GM18498 (cell line): ENCODE measurements at regions not wholly inside any gene's neighbourhood (a gene's known extent, or its start where the extent isn't known, plus 50 kb on each side); places are given as distances from the start of the nearest gene placed in this dataset.
"Not testable (repeated sequence)": the region's sequence is repeated elsewhere in the genome, so short reads cannot be mapped to it uniquely, and the experiment has no call there.

Experiments used
- ATAC-seq: cut with Tn5 transposase; IDR thresholded peaks from one replicate; pipeline ENCODE4 v1.9.1; 2021; ENCODE audit warnings: mild to moderate bottlenecking, moderate library complexity; ENCODE audit not compliant: unreplicated experiment

GRCh38 chr2:113341191-113341869 lies 62.6 kb upstream of the PAX8 start:
- no peak for ATAC-seq

GRCh38 chr2:113337809-113338208 lies 59.1 kb upstream of the PAX8 start:
- no peak for ATAC-seq

- ATAC-seq = not testable (repeated sequence)
Measured at GRCh38 chr2:113336040-113336439, 57.3 kb upstream of the PAX8 start.

- no peak for ATAC-seq
Measured at GRCh38 chr2:113334147-113334546, 55.4 kb upstream of the PAX8 start.

GRCh38 chr2:113333735-113334134 lies 55.0 kb upstream of the PAX8 start:
- ATAC-seq = not testable (repeated sequence)

- ATAC-seq = not testable (repeated sequence)
Measured at GRCh38 chr2:113330060-113330767, 51.5 kb upstream of the PAX8 start.

- not testable (repeated sequence) for ATAC-seq
Measured at GRCh38 chr2:113328973-113329372, 50.3 kb upstream of the PAX8 start.

- not testable (repeated sequence) for ATAC-seq
Measured at GRCh38 chr2:113328572-113328971, 49.9 kb upstream of the PAX8 start.
